ENCODE measurements at regions not wholly inside any gene's neighbourhood (a gene's known extent, or its start where the extent isn't known, plus 50 kb on each side); places are given as distances from the start of the nearest gene placed in this dataset.

DNA sequence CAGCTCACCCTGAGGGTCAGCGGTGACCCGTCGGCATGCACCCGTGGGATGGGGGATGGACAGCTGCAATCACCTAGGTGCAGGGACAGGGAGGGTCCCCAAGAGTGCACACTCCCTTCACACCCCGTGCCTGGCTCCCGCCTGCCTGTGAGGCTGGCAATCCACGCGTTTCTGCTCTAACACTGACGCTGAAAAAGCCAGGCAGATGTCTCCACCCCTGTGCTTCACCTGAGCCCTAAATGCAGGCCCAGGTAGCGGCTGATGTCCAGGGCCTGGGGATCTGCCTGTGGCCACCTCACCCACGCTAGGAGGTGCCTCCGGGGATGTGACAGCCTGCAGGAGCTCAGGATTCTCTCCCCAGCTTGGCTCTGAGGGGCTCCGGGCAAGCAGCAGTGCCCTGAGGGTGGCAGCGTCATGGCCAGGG, 212.0 kb upstream of the SALL3 start:
- CTCF ChIA-PET (ENCODE audit: low intra/inter-chr PET ratio, low total read pairs): no interaction called here
- no CpG with 5 or more reads among the region's 14 CpGs for WGBS (ENCODE audit: low lambda C conversion rate)
- intact Hi-C loops (cut with micrococcal nuclease; ENCODE audit: unreplicated experiment): no loop called here
- no TSS peak for BruUV-seq (replicated peaks)
- FAIRE-seq: no peak
- no peaks in the 10 kb centered on the region for H3K9me3 ChIP-seq (ENCODE audit: low read length)
- H3K4me3 ChIP-seq (replicated peaks in 1 of 3; ENCODE audit: insufficient read depth in 1 of 3, low read depth in 2 of 3, low read length in 3 of 3): no peak overlapping the region
- no peaks in the 10 kb centered on the region for H3K79me2 ChIP-seq (ENCODE audit: insufficient read depth, low read length)
- POLR2A ChIA-PET: no interaction called here
- no peak for DNase-seq (ENCODE audit: low spot score)
- H3K4me1 ChIP-seq (ENCODE audit: insufficient read depth, low read length): peaks cover 13% of the 10 kb centered on the region
- H3K4me2 ChIP-seq (ENCODE audit: low read depth, low read length): no peak overlapping the region
- no peak for ATAC-seq
- no peak overlapping the region for H3K9ac ChIP-seq (ENCODE audit: insufficient read depth, low read depth, low read length)
- in situ Hi-C loops (cut with HindIII; ENCODE audit: extremely low pct_ligation_motif_present, low pct_unique_long_range_greater_than_20kb): no loop called here
- H3K27me3 ChIP-seq (ENCODE audit: control insufficient read depth in 1 of 2, insufficient read depth in 2 of 2, low read length in 2 of 2): peaks cover 13 to 61% of the 10 kb centered on the region in 2 experiments
- H3K36me3 ChIP-seq (replicated peaks in 1 of 2; ENCODE audit: control insufficient read depth in 1 of 2, insufficient read depth in 2 of 2, low read length in 2 of 2): no peaks in the 10 kb centered on the region
- no peak overlapping the region for H3K27ac ChIP-seq (ENCODE audit: extremely low read length, insufficient read depth, low read length)
- TF ChIP-seq JUND (CRISPR knock-in tag; IDR thresholded peaks at IDR 0.05) (no peak), U2AF1 (optimal IDR thresholded peaks at IDR 0.05; ENCODE audit: low read depth, low read length) (no peak), THAP11 (CRISPR knock-in tag; IDR thresholded peaks at IDR 0.05) (no peak), PCBP1 (IDR thresholded peaks at IDR 0.05; ENCODE audit: borderline replicate concordance, low read depth, low read length) (no peak), RFX1 (IDR thresholded peaks at IDR 0.05) (no peak), FOXO1 (CRISPR knock-in tag; IDR thresholded peaks at IDR 0.05) (no peak), TEAD3 (CRISPR knock-in tag; optimal IDR thresholded peaks at IDR 0.05; ENCODE audit: borderline replicate concordance) (no peak)
- TF ChIP-seq, protein P1, sequence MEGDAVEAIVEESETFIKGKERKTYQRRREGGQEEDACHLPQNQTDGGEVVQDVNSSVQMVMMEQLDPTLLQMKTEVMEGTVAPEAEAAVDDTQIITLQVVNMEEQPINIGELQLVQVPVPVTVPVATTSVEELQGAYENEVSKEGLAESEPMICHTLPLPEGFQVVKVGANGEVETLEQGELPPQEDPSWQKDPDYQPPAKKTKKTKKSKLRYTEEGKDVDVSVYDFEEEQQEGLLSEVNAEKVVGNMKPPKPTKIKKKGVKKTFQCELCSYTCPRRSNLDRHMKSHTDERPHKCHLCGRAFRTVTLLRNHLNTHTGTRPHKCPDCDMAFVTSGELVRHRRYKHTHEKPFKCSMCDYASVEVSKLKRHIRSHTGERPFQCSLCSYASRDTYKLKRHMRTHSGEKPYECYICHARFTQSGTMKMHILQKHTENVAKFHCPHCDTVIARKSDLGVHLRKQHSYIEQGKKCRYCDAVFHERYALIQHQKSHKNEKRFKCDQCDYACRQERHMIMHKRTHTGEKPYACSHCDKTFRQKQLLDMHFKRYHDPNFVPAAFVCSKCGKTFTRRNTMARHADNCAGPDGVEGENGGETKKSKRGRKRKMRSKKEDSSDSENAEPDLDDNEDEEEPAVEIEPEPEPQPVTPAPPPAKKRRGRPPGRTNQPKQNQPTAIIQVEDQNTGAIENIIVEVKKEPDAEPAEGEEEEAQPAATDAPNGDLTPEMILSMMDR (CRISPR knock-in tag; IDR thresholded peaks at IDR 0.05): no peak
- TF ChIP-seq, protein P2, sequence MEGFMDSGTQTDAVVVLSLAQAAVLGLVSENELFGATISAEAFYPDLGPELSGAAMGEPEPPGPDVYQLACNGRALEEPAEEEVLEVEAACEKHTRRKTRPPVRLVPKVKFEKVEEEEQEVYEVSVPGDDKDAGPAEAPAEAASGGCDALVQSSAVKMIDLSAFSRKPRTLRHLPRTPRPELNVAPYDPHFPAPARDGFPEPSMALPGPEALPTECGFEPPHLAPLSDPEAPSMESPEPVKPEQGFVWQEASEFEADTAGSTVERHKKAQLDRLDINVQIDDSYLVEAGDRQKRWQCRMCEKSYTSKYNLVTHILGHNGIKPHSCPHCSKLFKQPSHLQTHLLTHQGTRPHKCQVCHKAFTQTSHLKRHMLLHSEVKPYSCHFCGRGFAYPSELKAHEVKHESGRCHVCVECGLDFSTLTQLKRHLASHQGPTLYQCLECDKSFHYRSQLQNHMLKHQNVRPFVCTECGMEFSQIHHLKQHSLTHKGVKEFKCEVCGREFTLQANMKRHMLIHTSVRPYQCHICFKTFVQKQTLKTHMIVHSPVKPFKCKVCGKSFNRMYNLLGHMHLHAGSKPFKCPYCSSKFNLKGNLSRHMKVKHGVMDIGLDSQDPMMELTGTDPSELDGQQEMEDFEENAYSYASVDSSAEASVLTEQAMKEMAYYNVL (CRISPR knock-in tag; IDR thresholded peaks at IDR 0.05; ENCODE audit: borderline replicate concordance): no peak
- TF ChIP-seq, protein P3, sequence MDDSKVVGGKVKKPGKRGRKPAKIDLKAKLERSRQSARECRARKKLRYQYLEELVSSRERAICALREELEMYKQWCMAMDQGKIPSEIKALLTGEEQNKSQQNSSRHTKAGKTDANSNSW (CRISPR knock-in tag; IDR thresholded peaks at IDR 0.05; ENCODE audit: borderline replicate concordance): no peak
- H2AFZ ChIP-seq (ENCODE audit: low read length): no peak overlapping the region
- H4K20me1 ChIP-seq (ENCODE audit: insufficient read depth, low read length): no peaks in the 10 kb centered on the region

Measured in HepG2 (cell line).